ENCODE measurements at regions not wholly inside any gene's neighbourhood (a gene's known extent, or its start where the extent isn't known, plus 50 kb on each side); places are given as distances from the start of the nearest gene placed in this dataset.

DNA sequence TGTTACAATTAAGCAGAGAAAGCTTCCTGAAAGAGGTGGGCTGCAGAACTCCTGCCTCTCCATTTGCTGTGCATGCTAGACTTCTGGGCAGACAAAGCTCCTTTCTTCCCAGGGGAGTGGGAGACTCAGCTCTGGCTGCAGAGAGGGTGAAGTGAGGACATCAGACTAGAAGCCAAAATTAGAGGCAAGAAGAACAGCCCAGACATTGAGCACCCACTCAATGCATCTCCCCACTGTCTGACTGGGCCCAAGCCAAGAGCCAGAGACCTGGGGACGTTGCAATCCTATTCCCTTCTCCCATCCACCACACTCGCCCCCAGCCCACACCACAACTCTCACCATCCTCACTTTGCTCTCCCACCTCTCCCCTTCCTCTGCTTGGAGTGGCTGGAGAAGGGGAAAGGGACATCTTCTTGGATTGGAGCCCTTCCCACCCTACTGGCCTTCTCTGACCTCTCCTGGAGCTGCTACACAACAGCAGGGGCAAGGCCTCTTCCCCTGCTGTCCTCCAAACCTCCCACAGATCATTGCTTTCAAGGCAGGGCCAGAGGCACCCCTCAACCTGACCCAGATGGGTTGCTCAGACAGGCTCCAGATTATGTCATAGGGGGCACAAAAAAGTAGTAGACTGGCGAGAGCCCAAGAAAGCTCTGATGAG, 477.7 kb upstream of the CADM1 start:
- Histone ChIP-seq H3K36me3 (ENCODE audit: control insufficient read depth, insufficient read depth, low read length) (no peaks in the 10 kb centered on the region), H3K9me3 (ENCODE audit: control insufficient read depth, insufficient read depth, low read depth, low read length) (no peaks in the 10 kb centered on the region), H3K27ac (ENCODE audit: low read length) (no peak overlapping the region), H3K4me1 (ENCODE audit: control insufficient read depth, insufficient read depth, low read length) (no peaks in the 10 kb centered on the region), H3K4me3 (ENCODE audit: low read depth in 2 of 2, low read length in 2 of 2) (no peak overlapping the region), H3K27me3 (ENCODE audit: control insufficient read depth, insufficient read depth, low read length) (no peaks in the 10 kb centered on the region)
- TF ChIP-seq, protein P1, sequence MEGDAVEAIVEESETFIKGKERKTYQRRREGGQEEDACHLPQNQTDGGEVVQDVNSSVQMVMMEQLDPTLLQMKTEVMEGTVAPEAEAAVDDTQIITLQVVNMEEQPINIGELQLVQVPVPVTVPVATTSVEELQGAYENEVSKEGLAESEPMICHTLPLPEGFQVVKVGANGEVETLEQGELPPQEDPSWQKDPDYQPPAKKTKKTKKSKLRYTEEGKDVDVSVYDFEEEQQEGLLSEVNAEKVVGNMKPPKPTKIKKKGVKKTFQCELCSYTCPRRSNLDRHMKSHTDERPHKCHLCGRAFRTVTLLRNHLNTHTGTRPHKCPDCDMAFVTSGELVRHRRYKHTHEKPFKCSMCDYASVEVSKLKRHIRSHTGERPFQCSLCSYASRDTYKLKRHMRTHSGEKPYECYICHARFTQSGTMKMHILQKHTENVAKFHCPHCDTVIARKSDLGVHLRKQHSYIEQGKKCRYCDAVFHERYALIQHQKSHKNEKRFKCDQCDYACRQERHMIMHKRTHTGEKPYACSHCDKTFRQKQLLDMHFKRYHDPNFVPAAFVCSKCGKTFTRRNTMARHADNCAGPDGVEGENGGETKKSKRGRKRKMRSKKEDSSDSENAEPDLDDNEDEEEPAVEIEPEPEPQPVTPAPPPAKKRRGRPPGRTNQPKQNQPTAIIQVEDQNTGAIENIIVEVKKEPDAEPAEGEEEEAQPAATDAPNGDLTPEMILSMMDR (IDR thresholded peaks at IDR 0.05) = no peak
- TF ChIP-seq POLR2AphosphoS5 (IDR thresholded peaks at IDR 0.05; ENCODE audit: low read depth, low read length) (no peak), SIN3A (IDR thresholded peaks at IDR 0.05; ENCODE audit: borderline replicate concordance, insufficient read depth, low read depth, low read length) (no peak), TCF7L2 (IDR thresholded peaks at IDR 0.05; ENCODE audit: low read depth, low read length) (no peak)
- TF ChIP-seq, protein P2, sequence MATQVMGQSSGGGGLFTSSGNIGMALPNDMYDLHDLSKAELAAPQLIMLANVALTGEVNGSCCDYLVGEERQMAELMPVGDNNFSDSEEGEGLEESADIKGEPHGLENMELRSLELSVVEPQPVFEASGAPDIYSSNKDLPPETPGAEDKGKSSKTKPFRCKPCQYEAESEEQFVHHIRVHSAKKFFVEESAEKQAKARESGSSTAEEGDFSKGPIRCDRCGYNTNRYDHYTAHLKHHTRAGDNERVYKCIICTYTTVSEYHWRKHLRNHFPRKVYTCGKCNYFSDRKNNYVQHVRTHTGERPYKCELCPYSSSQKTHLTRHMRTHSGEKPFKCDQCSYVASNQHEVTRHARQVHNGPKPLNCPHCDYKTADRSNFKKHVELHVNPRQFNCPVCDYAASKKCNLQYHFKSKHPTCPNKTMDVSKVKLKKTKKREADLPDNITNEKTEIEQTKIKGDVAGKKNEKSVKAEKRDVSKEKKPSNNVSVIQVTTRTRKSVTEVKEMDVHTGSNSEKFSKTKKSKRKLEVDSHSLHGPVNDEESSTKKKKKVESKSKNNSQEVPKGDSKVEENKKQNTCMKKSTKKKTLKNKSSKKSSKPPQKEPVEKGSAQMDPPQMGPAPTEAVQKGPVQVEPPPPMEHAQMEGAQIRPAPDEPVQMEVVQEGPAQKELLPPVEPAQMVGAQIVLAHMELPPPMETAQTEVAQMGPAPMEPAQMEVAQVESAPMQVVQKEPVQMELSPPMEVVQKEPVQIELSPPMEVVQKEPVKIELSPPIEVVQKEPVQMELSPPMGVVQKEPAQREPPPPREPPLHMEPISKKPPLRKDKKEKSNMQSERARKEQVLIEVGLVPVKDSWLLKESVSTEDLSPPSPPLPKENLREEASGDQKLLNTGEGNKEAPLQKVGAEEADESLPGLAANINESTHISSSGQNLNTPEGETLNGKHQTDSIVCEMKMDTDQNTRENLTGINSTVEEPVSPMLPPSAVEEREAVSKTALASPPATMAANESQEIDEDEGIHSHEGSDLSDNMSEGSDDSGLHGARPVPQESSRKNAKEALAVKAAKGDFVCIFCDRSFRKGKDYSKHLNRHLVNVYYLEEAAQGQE (IDR thresholded peaks at IDR 0.05; ENCODE audit: insufficient read depth in 1 of 2, low read depth in 2 of 2, low read length in 1 of 2) = no peak
- POLR2A ChIA-PET = no interaction called here
- in situ Hi-C loops (cut with HindIII; ENCODE audit: low pct_unique_long_range_greater_than_20kb, low sequenced_read_pairs) (no loop called here), intact Hi-C loops (cut with micrococcal nuclease; ENCODE audit: unreplicated experiment) (no loop called here)
- no peak for DNase-seq (ENCODE audit: low read depth, low spot score)
- ATAC-seq = no peak
- BruUV-seq (replicated peaks) = no TSS peak
- CTCF ChIA-PET = no interaction called here

DNA sequence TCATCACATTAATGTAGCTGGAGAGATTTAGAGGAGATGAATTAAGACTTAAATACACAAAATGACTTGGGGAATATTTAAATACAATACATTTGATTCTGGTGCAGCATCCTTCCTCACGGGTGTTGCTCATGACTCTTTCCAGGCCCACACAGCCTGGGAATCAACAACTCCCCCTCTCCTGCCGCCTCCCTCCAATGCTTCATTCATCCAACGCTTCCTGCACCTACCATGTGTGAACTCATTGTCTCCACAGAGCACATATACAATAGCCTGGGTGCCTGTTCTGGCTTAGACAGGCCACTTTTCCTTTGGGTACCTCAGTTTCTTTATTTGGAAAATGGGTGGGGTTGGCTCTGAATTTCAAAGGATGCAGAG, 476.9 kb upstream of the CADM1 start:
- Histone ChIP-seq H3K4me1 (ENCODE audit: control insufficient read depth, insufficient read depth, low read length) (no peaks in the 10 kb centered on the region), H3K36me3 (ENCODE audit: control insufficient read depth, insufficient read depth, low read length) (no peaks in the 10 kb centered on the region), H3K9me3 (ENCODE audit: control insufficient read depth, insufficient read depth, low read depth, low read length) (no peaks in the 10 kb centered on the region), H3K4me3 (ENCODE audit: low read depth in 2 of 2, low read length in 2 of 2) (no peak overlapping the region), H3K27ac (ENCODE audit: low read length) (no peak overlapping the region), H3K27me3 (ENCODE audit: control insufficient read depth, insufficient read depth, low read length) (no peaks in the 10 kb centered on the region)
- BruUV-seq (replicated peaks) = no TSS peak
- DNase-seq (ENCODE audit: low read depth, low spot score) = no peak
- no peak for ATAC-seq
- POLR2A ChIA-PET = no interaction called here
- CTCF ChIA-PET = no interaction called here
- TF ChIP-seq, protein P1 (IDR thresholded peaks at IDR 0.05) = no peak
- no peak for TF ChIP-seq POLR2AphosphoS5 (IDR thresholded peaks at IDR 0.05; ENCODE audit: low read depth, low read length)
- in situ Hi-C loops (cut with HindIII; ENCODE audit: low pct_unique_long_range_greater_than_20kb, low sequenced_read_pairs) = no loop called here
- intact Hi-C loops (cut with micrococcal nuclease; ENCODE audit: unreplicated experiment) = no loop called here
